ENCODE measurements at regions not wholly inside any gene's neighbourhood (a gene's known extent, or its start where the extent isn't known, plus 50 kb on each side); places are given as distances from the start of the nearest gene placed in this dataset.
A peak's percentile ranks its signal among the peaks of the same experiment; 100 is the strongest.
"Not testable (repeated sequence)": the region's sequence is repeated elsewhere in the genome, so short reads cannot be mapped to it uniquely, and the experiment has no call there.

- Histone ChIP-seq H3K4me3 (no peak overlapping the region), H3K27me3 (replicated peaks) (no peaks in the 10 kb centered on the region), H3K9me3 (replicated peaks) (no peaks in the 10 kb centered on the region), H3K27ac (no peak overlapping the region), H3K36me3 (no peaks in the 10 kb centered on the region), H3K4me1 (replicated peaks) (no peaks in the 10 kb centered on the region)
- DNase-seq (ENCODE audit: low read depth in 1 of 2, low spot score in 2 of 2) = no peak
Observed at GRCh38 chr14:84468153-84468552, 1061.8 kb upstream of the FLRT2 start.

- Histone ChIP-seq H3K27me3 (replicated peaks) (no peaks in the 10 kb centered on the region), H3K4me3 (no peak overlapping the region), H3K4me1 (replicated peaks) (peaks cover 9% of the 10 kb centered on the region), H3K36me3 (no peaks in the 10 kb centered on the region), H3K27ac (no peak overlapping the region), H3K9me3 (replicated peaks) (no peaks in the 10 kb centered on the region)
- DNase-seq (ENCODE audit: low read depth in 1 of 2, low spot score in 2 of 2) = no peak
Observed at GRCh38 chr14:84477996-84478395, 1051.9 kb upstream of the FLRT2 start.

- no peaks in the 10 kb centered on the region for H3K36me3 ChIP-seq
- no peaks in the 10 kb centered on the region for H3K9me3 ChIP-seq (replicated peaks)
- no peak overlapping the region for H3K4me3 ChIP-seq
- peaks cover 16% of the 10 kb centered on the region for H3K4me1 ChIP-seq (replicated peaks)
- H3K27me3 ChIP-seq (replicated peaks) = no peaks in the 10 kb centered on the region
- DNase-seq (ENCODE audit: low read depth in 1 of 2, low spot score in 2 of 2) = peak in 1 of 2 experiments; percentile 38
- H3K27ac ChIP-seq = peak overlapping the region; percentile 23; the same call in 1 of the 2 replicates
Observed at GRCh38 chr14:84482256-84483071, 1047.5 kb upstream of the FLRT2 start.

GRCh38 chr14:84483072-84483420, 1046.9 kb upstream of the FLRT2 start:
- Histone ChIP-seq H3K9me3 (replicated peaks) (no peaks in the 10 kb centered on the region), H3K27ac (peak overlapping the region; percentile 13; the same call in 1 of the 2 replicates), H3K36me3 (no peaks in the 10 kb centered on the region), H3K27me3 (replicated peaks) (no peaks in the 10 kb centered on the region), H3K4me1 (replicated peaks) (peaks cover 16% of the 10 kb centered on the region), H3K4me3 (no peak overlapping the region)
- DNase-seq (ENCODE audit: low read depth in 1 of 2, low spot score in 2 of 2) = no peak

- H3K4me3 ChIP-seq; DNase-seq (ENCODE audit: low read depth in 1 of 2, low spot score in 2 of 2); H3K9me3 ChIP-seq (replicated peaks); H3K36me3 ChIP-seq; H3K27me3 ChIP-seq (replicated peaks); H3K27ac ChIP-seq: not testable (repeated sequence)
- H3K4me1 ChIP-seq (replicated peaks) = peaks cover 16% of the 10 kb centered on the region
Observed at GRCh38 chr14:84484243-84484642, 1045.7 kb upstream of the FLRT2 start.

- no peak for DNase-seq (ENCODE audit: low read depth in 1 of 2, low spot score in 2 of 2)
- Histone ChIP-seq H3K36me3 (no peaks in the 10 kb centered on the region), H3K9me3 (replicated peaks) (no peaks in the 10 kb centered on the region), H3K27me3 (replicated peaks) (no peaks in the 10 kb centered on the region), H3K4me1 (replicated peaks) (peaks cover 16% of the 10 kb centered on the region), H3K27ac (no peak overlapping the region), H3K4me3 (no peak overlapping the region)
Observed at GRCh38 chr14:84485036-84485435, 1044.9 kb upstream of the FLRT2 start.

GRCh38 chr14:84490081-84490480, 1039.9 kb upstream of the FLRT2 start:
- no peaks in the 10 kb centered on the region for H3K27me3 ChIP-seq (replicated peaks)
- H3K9me3 ChIP-seq (replicated peaks) = no peaks in the 10 kb centered on the region
- H3K4me3 ChIP-seq = no peak overlapping the region
- H3K27ac ChIP-seq = no peak overlapping the region
- H3K36me3 ChIP-seq = no peaks in the 10 kb centered on the region
- no peak for DNase-seq (ENCODE audit: low read depth in 1 of 2, low spot score in 2 of 2)
- H3K4me1 ChIP-seq (replicated peaks) = no peaks in the 10 kb centered on the region

- no peak for DNase-seq (ENCODE audit: low read depth in 1 of 2, low spot score in 2 of 2)
- H3K36me3 ChIP-seq = no peaks in the 10 kb centered on the region
- H3K27ac ChIP-seq = no peak overlapping the region
- no peaks in the 10 kb centered on the region for H3K27me3 ChIP-seq (replicated peaks)
- H3K4me1 ChIP-seq (replicated peaks) = no peaks in the 10 kb centered on the region
- no peaks in the 10 kb centered on the region for H3K9me3 ChIP-seq (replicated peaks)
- no peak overlapping the region for H3K4me3 ChIP-seq
Observed at GRCh38 chr14:84492685-84493084, 1037.3 kb upstream of the FLRT2 start.

- Histone ChIP-seq H3K4me3 (no peak overlapping the region), H3K9me3 (replicated peaks) (no peaks in the 10 kb centered on the region), H3K4me1 (replicated peaks) (no peaks in the 10 kb centered on the region), H3K27me3 (replicated peaks) (no peaks in the 10 kb centered on the region), H3K36me3 (no peaks in the 10 kb centered on the region), H3K27ac (no peak overlapping the region)
- no peak for DNase-seq (ENCODE audit: low read depth in 1 of 2, low spot score in 2 of 2)
Observed at GRCh38 chr14:84493779-84494178, 1036.2 kb upstream of the FLRT2 start.

GRCh38 chr14:84496677-84497076, 1033.3 kb upstream of the FLRT2 start:
- Histone ChIP-seq H3K36me3 (no peaks in the 10 kb centered on the region), H3K27ac (no peak overlapping the region), H3K4me1 (replicated peaks) (no peaks in the 10 kb centered on the region), H3K4me3 (no peak overlapping the region), H3K27me3 (replicated peaks) (no peaks in the 10 kb centered on the region), H3K9me3 (replicated peaks) (no peaks in the 10 kb centered on the region)
- DNase-seq (ENCODE audit: low read depth in 1 of 2, low spot score in 2 of 2) = no peak

- DNase-seq (ENCODE audit: low read depth in 1 of 2, low spot score in 2 of 2); H3K4me3 ChIP-seq; H3K27ac ChIP-seq; H3K36me3 ChIP-seq; H3K9me3 ChIP-seq (replicated peaks); H3K27me3 ChIP-seq (replicated peaks); H3K4me1 ChIP-seq (replicated peaks): not testable (repeated sequence)
Observed at GRCh38 chr14:84512823-84513222, 1017.1 kb upstream of the FLRT2 start.

GRCh38 chr14:84519836-84520235, 1010.1 kb upstream of the FLRT2 start:
- no peak for DNase-seq (ENCODE audit: low read depth in 1 of 2, low spot score in 2 of 2)
- H3K4me3 ChIP-seq = no peak overlapping the region
- no peaks in the 10 kb centered on the region for H3K9me3 ChIP-seq (replicated peaks)
- no peaks in the 10 kb centered on the region for H3K4me1 ChIP-seq (replicated peaks)
- H3K27ac ChIP-seq = no peak overlapping the region
- no peaks in the 10 kb centered on the region for H3K36me3 ChIP-seq
- H3K27me3 ChIP-seq (replicated peaks) = no peaks in the 10 kb centered on the region

GRCh38 chr14:84520711-84521338, 1009.1 kb upstream of the FLRT2 start:
- Histone ChIP-seq H3K9me3 (replicated peaks) (no peaks in the 10 kb centered on the region), H3K4me3 (no peak overlapping the region), H3K36me3 (no peaks in the 10 kb centered on the region), H3K4me1 (replicated peaks) (no peaks in the 10 kb centered on the region), H3K27me3 (replicated peaks) (no peaks in the 10 kb centered on the region), H3K27ac (no peak overlapping the region)
- no peak for DNase-seq (ENCODE audit: low read depth in 1 of 2, low spot score in 2 of 2)

GRCh38 chr14:84523746-84524145, 1006.2 kb upstream of the FLRT2 start:
- Histone ChIP-seq H3K4me3 (no peak overlapping the region), H3K9me3 (replicated peaks) (no peaks in the 10 kb centered on the region), H3K36me3 (no peaks in the 10 kb centered on the region), H3K4me1 (replicated peaks) (no peaks in the 10 kb centered on the region), H3K27me3 (replicated peaks) (no peaks in the 10 kb centered on the region), H3K27ac (no peak overlapping the region)
- DNase-seq (ENCODE audit: low read depth in 1 of 2, low spot score in 2 of 2) = no peak
